ENCODE measurements at regions not wholly inside any gene's neighbourhood (a gene's known extent, or its start where the extent isn't known, plus 50 kb on each side); places are given as distances from the start of the nearest gene placed in this dataset.

DNA sequence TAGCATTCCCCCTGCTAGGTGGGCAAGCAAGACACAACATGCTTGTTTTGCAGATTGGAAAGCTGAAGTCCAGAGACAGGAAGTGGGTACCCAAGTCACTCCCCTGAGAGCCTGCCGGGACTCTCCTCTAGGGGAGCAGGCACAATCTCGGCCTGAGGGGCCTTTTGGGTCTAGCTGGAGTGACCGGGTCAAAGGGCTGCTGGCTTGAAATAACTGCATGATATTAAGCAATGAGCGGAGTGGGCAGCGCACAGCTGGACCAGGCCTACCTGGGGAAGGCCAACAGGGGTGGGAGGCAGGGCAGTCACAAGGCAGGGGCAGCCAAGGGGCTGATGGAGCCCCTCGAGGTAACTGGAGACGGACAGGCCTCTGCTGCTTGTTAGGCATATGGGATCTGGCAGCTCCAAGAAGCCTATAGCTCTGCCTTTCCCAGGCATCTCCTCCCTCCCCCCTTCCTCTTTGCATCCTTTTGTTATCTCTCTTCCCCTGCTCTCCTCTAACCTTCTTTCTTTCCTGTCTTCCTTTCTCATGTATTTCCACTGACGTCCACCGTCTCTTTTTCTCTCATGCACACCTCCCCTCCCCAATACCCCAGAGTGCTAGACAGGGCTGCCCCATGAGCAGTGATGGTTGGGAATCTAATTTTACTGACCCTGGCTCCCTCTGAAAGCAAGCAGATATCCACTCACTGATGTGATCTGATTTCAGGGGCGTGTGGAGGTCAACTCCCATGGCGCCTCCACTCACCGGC, 237.5 kb downstream of the LOXHD1 start:
- Mint-ChIP-seq H3K4me1 (ENCODE audit: low read depth) (peaks cover 1% of the 10 kb centered on the region), H3K4me3 (ENCODE audit: low read depth) (no peak overlapping the region), H3K27me3 (no peaks in the 10 kb centered on the region), H3K9me3 (ENCODE audit: low read depth) (no peaks in the 10 kb centered on the region), H3K27ac (no peak overlapping the region), H3K36me3 (ENCODE audit: insufficient read depth) (no peaks in the 10 kb centered on the region)
- TF ChIP-seq, protein P1, sequence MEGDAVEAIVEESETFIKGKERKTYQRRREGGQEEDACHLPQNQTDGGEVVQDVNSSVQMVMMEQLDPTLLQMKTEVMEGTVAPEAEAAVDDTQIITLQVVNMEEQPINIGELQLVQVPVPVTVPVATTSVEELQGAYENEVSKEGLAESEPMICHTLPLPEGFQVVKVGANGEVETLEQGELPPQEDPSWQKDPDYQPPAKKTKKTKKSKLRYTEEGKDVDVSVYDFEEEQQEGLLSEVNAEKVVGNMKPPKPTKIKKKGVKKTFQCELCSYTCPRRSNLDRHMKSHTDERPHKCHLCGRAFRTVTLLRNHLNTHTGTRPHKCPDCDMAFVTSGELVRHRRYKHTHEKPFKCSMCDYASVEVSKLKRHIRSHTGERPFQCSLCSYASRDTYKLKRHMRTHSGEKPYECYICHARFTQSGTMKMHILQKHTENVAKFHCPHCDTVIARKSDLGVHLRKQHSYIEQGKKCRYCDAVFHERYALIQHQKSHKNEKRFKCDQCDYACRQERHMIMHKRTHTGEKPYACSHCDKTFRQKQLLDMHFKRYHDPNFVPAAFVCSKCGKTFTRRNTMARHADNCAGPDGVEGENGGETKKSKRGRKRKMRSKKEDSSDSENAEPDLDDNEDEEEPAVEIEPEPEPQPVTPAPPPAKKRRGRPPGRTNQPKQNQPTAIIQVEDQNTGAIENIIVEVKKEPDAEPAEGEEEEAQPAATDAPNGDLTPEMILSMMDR (IDR thresholded peaks at IDR 0.05; ENCODE audit: unreplicated experiment): no peak
- no peak for DNase-seq (ENCODE audit: low spot score, unreplicated experiment)

DNA sequence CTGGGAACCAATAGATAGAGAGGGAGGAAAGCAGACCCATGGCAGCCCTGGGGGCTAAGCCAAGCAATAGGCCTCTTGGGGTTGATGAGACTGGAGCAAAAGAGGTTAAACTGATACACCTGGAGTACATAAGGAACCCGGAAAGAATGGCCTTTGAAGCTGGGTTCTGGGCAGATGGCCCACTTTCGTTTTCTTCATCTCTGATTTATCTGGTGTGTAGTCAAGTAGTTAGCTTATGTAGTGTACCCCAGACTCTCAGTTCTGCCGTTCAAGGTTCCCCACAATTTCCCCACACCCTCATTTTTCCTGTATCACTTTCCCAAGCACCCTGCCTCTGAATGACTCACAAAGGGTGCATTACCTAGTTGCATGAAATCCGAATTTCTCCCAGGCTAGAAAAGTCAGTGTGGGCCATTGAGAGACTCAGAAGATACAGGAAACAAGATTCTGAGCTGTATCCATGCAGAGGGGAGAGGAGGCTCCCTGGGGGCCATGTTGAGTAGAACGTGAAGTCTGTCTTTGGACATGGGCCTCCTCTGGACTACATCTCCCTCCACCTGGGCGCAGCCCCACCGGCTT, 235.0 kb downstream of the LOXHD1 start:
- no peaks in the 10 kb centered on the region for H3K36me3 Mint-ChIP-seq (ENCODE audit: insufficient read depth)
- peaks cover 2% of the 10 kb centered on the region for H3K4me1 Mint-ChIP-seq (ENCODE audit: low read depth)
- no peak overlapping the region for H3K4me3 Mint-ChIP-seq (ENCODE audit: low read depth)
- no peaks in the 10 kb centered on the region for H3K27me3 Mint-ChIP-seq
- no peak for DNase-seq (ENCODE audit: low spot score, unreplicated experiment)
- no peaks in the 10 kb centered on the region for H3K9me3 Mint-ChIP-seq (ENCODE audit: low read depth)
- TF ChIP-seq, protein P1 (IDR thresholded peaks at IDR 0.05; ENCODE audit: unreplicated experiment): no peak
- no peak overlapping the region for H3K27ac Mint-ChIP-seq

DNA sequence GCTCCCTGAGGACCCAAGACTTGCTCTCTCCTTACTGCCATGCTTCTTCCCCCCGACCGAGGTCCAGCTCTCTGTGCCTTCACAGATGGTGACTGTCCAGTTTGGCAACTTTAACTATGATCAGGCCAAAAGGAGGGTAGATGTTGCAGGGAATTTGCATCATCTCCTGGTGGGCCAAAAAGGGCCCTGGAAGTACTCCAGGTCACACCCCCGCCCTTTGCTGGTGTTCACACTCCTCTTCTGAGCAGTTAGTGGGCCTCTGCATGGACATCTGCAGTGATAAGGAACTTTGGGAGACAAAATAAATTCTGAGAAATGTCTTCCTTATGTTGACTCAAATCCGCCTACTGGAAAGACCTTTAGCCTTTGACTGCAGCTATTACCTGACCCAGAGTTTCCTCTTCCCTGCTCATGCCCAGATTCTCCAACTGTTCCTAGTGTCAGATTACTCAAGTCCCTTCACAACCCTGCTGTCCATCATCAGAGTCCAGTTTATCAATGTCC, 234.4 kb downstream of the LOXHD1 start:
- Mint-ChIP-seq H3K36me3 (ENCODE audit: insufficient read depth) (no peaks in the 10 kb centered on the region), H3K4me1 (ENCODE audit: low read depth) (peaks cover 2% of the 10 kb centered on the region), H3K4me3 (ENCODE audit: low read depth) (no peak overlapping the region), H3K9me3 (ENCODE audit: low read depth) (no peaks in the 10 kb centered on the region), H3K27ac (no peak overlapping the region), H3K27me3 (no peaks in the 10 kb centered on the region)
- no peak for DNase-seq (ENCODE audit: low spot score, unreplicated experiment)
- TF ChIP-seq, protein P1 (IDR thresholded peaks at IDR 0.05; ENCODE audit: unreplicated experiment): no peak

DNA sequence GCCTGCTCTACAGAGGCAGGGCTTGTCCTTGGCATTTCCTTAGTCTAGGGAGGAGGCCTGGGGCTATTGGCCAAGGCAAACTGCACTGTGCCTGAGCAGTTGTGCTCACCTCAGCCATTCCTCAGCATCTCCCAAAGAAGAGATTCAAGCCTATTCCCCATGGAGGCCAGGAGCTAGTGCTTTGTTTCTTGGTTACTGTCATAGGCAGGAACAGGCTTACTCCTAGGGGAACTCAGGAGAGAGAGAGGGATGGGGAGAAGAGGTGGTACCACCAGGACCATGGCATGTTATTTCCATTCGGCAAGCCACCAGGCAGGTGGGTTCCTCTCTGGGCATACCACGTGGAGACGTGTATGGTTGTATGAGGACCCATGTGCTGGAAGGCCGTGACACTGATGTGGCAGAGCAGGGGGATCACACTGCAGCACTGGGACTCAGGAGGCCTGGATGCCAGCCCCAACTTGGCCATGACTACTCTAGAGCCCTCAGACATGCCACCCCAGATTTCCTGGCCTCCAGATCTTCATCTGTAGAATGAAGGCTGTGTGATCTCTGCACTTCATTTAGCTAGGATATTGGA, 233.7 kb downstream of the LOXHD1 start:
- Mint-ChIP-seq H3K36me3 (ENCODE audit: insufficient read depth) (no peaks in the 10 kb centered on the region), H3K27me3 (no peaks in the 10 kb centered on the region), H3K27ac (no peak overlapping the region), H3K4me1 (ENCODE audit: low read depth) (peaks cover 2% of the 10 kb centered on the region), H3K4me3 (ENCODE audit: low read depth) (no peak overlapping the region), H3K9me3 (ENCODE audit: low read depth) (no peaks in the 10 kb centered on the region)
- no peak for DNase-seq (ENCODE audit: low spot score, unreplicated experiment)
- TF ChIP-seq, protein P1 (IDR thresholded peaks at IDR 0.05; ENCODE audit: unreplicated experiment): no peak

DNA sequence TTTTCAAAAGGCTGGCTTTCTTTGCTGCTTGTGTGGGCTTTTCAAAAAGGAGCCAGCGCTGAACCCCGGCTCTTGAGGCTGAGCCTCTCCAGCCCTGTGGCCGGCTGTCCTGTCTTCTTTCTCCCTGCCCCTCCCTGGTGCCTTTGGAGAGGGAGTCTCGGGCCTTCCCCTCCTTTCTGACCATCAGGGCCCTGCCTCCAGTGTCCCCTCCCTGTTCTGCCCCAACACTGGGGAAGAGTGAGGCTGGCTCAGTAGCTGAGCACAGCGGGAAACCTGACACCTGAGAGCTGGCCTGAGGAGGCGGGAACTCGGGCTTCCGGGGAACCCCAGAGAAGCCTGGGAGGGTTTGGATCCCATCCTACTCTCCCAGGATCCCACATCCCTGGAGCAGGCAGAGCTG, 232.1 kb downstream of the LOXHD1 start:
- TF ChIP-seq, protein P1 (IDR thresholded peaks at IDR 0.05; ENCODE audit: unreplicated experiment): no peak
- H3K36me3 Mint-ChIP-seq (ENCODE audit: insufficient read depth): no peaks in the 10 kb centered on the region
- H3K4me3 Mint-ChIP-seq (ENCODE audit: low read depth): no peak overlapping the region
- no peak overlapping the region for H3K27ac Mint-ChIP-seq
- H3K4me1 Mint-ChIP-seq (ENCODE audit: low read depth): peaks cover 2% of the 10 kb centered on the region
- no peaks in the 10 kb centered on the region for H3K9me3 Mint-ChIP-seq (ENCODE audit: low read depth)
- no peak for DNase-seq (ENCODE audit: low spot score, unreplicated experiment)
- H3K27me3 Mint-ChIP-seq: no peaks in the 10 kb centered on the region

Measured in progenitor cell of endocrine pancreas (in vitro differentiated cells).